Muscle layer of colon (tissue), 2 donors: ENCODE measurements at regions not wholly inside any gene's neighbourhood (a gene's known extent, or its start where the extent isn't known, plus 50 kb on each side); places are given as distances from the start of the nearest gene placed in this dataset.

Source experiments
- H3K27ac ChIP-seq: one replicate; pipeline ENCODE4 v1.7.0; 2013; ENCODE audit warnings: low read depth, mild to moderate bottlenecking, low read length, moderate library complexity
- H3K27me3 ChIP-seq, 2 donors: one replicate each; pipeline ENCODE4 v1.7.0; 2013; ENCODE audit warnings: low read length in 2 of 2, mild to moderate bottlenecking in 2 of 2; ENCODE audit not compliant: insufficient read depth in 2 of 2, control insufficient read depth in 1 of 2
- H3K36me3 ChIP-seq: one replicate; pipeline ENCODE4 v1.7.0; 2013; ENCODE audit warnings: mild to moderate bottlenecking, low read length; ENCODE audit not compliant: insufficient read depth
- H3K4me1 ChIP-seq: one replicate; pipeline ENCODE4 v1.7.0; 2013; ENCODE audit warnings: mild to moderate bottlenecking, low read length; ENCODE audit not compliant: insufficient read depth
- H3K4me3 ChIP-seq, 2 donors: one replicate each; pipeline ENCODE4 v1.7.0; 2013; ENCODE audit warnings: low read length in 2 of 2, low read depth in 1 of 2, mild to moderate bottlenecking in 1 of 2, moderate library complexity in 1 of 2
- H3K9ac ChIP-seq: one replicate; pipeline ENCODE4 v1.7.0; 2013; ENCODE audit warnings: low read length
- H3K9me3 ChIP-seq: one replicate; pipeline ENCODE4 v1.7.0; 2013; ENCODE audit warnings: mild to moderate bottlenecking, low read length
- donor health status: abdominal sarcoma.
- donor health status: Adenocarcinoma of cecum.

GRCh38 chr3:102866845-102867244 lies 432.0 kb downstream of the ZPLD1 start:
- H3K27ac ChIP-seq, result no peak overlapping the region
- H3K27me3 ChIP-seq, result no peaks in the 10 kb centered on the region
- no peak overlapping the region for H3K9ac ChIP-seq
- no peak overlapping the region for H3K4me3 ChIP-seq
- H3K4me1 ChIP-seq, result no peaks in the 10 kb centered on the region
- H3K9me3 ChIP-seq, result no peaks in the 10 kb centered on the region
- no peaks in the 10 kb centered on the region for H3K36me3 ChIP-seq

GRCh38 chr3:102883515-102883914 lies 448.7 kb downstream of the ZPLD1 start:
- no peak overlapping the region for H3K4me3 ChIP-seq
- H3K9ac ChIP-seq, result no peak overlapping the region
- no peaks in the 10 kb centered on the region for H3K36me3 ChIP-seq
- H3K27ac ChIP-seq, result no peak overlapping the region
- peaks cover 4% of the 10 kb centered on the region for H3K4me1 ChIP-seq
- no peaks in the 10 kb centered on the region for H3K27me3 ChIP-seq
- H3K9me3 ChIP-seq, result no peaks in the 10 kb centered on the region

GRCh38 chr3:102885289-102885688 lies 450.5 kb downstream of the ZPLD1 start:
- no peaks in the 10 kb centered on the region for H3K9me3 ChIP-seq
- H3K4me3 ChIP-seq, result no peak overlapping the region
- no peak overlapping the region for H3K9ac ChIP-seq
- H3K27ac ChIP-seq, result no peak overlapping the region
- H3K27me3 ChIP-seq, result no peaks in the 10 kb centered on the region
- H3K4me1 ChIP-seq, result peaks cover 4% of the 10 kb centered on the region
- no peaks in the 10 kb centered on the region for H3K36me3 ChIP-seq

- no peak overlapping the region for H3K9ac ChIP-seq
- H3K27me3 ChIP-seq, result no peaks in the 10 kb centered on the region
- no peak overlapping the region for H3K4me3 ChIP-seq
- H3K4me1 ChIP-seq, result peaks cover 4% of the 10 kb centered on the region
- no peak overlapping the region for H3K27ac ChIP-seq
- H3K36me3 ChIP-seq, result no peaks in the 10 kb centered on the region
- no peaks in the 10 kb centered on the region for H3K9me3 ChIP-seq
Measured at GRCh38 chr3:102887431-102887830, 452.6 kb downstream of the ZPLD1 start.

GRCh38 chr3:102896851-102897621 lies 462.2 kb downstream of the ZPLD1 start:
- Histone ChIP-seq H3K36me3 (no peaks in the 10 kb centered on the region), H3K27ac (no peak overlapping the region), H3K9me3 (no peaks in the 10 kb centered on the region), H3K9ac (no peak overlapping the region), H3K4me3 (no peak overlapping the region), H3K4me1 (no peaks in the 10 kb centered on the region), H3K27me3 (no peaks in the 10 kb centered on the region)

- no peaks in the 10 kb centered on the region for H3K27me3 ChIP-seq
- no peak overlapping the region for H3K9ac ChIP-seq
- H3K4me3 ChIP-seq, result no peak overlapping the region
- no peak overlapping the region for H3K27ac ChIP-seq
- H3K4me1 ChIP-seq, result no peaks in the 10 kb centered on the region
- H3K9me3 ChIP-seq, result no peaks in the 10 kb centered on the region
- no peaks in the 10 kb centered on the region for H3K36me3 ChIP-seq
Measured at GRCh38 chr3:102904629-102905028, 469.8 kb downstream of the ZPLD1 start.

- no peak overlapping the region for H3K9ac ChIP-seq
- no peak overlapping the region for H3K4me3 ChIP-seq
- no peaks in the 10 kb centered on the region for H3K4me1 ChIP-seq
Measured at GRCh38 chr3:102905811-102906210, 471.0 kb downstream of the ZPLD1 start.

GRCh38 chr3:102906818-102907217 lies 472.0 kb downstream of the ZPLD1 start:
- no peak overlapping the region for H3K9ac ChIP-seq
- H3K4me3 ChIP-seq, result no peak overlapping the region
- H3K9me3 ChIP-seq, result no peaks in the 10 kb centered on the region
- H3K4me1 ChIP-seq, result no peaks in the 10 kb centered on the region
- no peaks in the 10 kb centered on the region for H3K27me3 ChIP-seq
- H3K27ac ChIP-seq, result no peak overlapping the region
- no peaks in the 10 kb centered on the region for H3K36me3 ChIP-seq

More at GRCh38 chr3:102905811-102906210, 471.0 kb downstream of the ZPLD1 start:
- Histone ChIP-seq H3K9me3 (no peaks in the 10 kb centered on the region), H3K36me3 (no peaks in the 10 kb centered on the region), H3K27ac (no peak overlapping the region), H3K27me3 (no peaks in the 10 kb centered on the region)

GRCh38 chr3:102909904-102910303 lies 475.1 kb downstream of the ZPLD1 start:
- no peak overlapping the region for H3K9ac ChIP-seq
- H3K4me1 ChIP-seq, result no peaks in the 10 kb centered on the region
- no peaks in the 10 kb centered on the region for H3K9me3 ChIP-seq
- no peak overlapping the region for H3K27ac ChIP-seq
- no peaks in the 10 kb centered on the region for H3K27me3 ChIP-seq
- H3K4me3 ChIP-seq, result no peak overlapping the region
- no peaks in the 10 kb centered on the region for H3K36me3 ChIP-seq

- Histone ChIP-seq H3K27me3 (no peaks in the 10 kb centered on the region), H3K4me1 (no peaks in the 10 kb centered on the region), H3K36me3 (no peaks in the 10 kb centered on the region), H3K4me3 (no peak overlapping the region), H3K9me3 (no peaks in the 10 kb centered on the region), H3K27ac (no peak overlapping the region), H3K9ac (no peak overlapping the region)
Measured at GRCh38 chr3:102916532-102916931, 481.7 kb downstream of the ZPLD1 start.

DNA sequence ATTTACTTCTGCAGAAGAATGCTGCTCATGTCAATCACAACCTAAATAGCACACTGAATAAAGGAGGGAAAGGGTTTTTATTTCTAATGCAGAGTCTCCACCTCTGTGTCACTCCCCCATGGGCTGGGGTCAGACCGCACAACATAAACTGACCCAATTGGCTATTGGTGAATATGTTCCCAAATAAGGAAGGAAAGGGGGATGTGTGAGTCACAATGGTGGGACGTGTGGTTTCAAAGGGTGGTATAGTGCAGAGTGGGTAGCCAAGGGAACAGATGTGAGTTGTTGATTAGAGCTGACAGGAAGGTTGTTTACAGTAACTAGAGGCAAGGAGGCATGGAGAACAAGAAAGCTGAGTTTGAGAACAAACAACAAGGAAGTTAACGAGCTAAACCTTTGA lies 491.8 kb downstream of the ZPLD1 start:
- Histone ChIP-seq H3K4me3 (no peak overlapping the region), H3K9me3 (no peaks in the 10 kb centered on the region), H3K9ac (no peak overlapping the region), H3K4me1 (no peaks in the 10 kb centered on the region), H3K27ac (no peak overlapping the region), H3K36me3 (no peaks in the 10 kb centered on the region), H3K27me3 (no peaks in the 10 kb centered on the region)

GRCh38 chr3:102933377-102933776 lies 498.6 kb downstream of the ZPLD1 start:
- no peak overlapping the region for H3K27ac ChIP-seq
- no peak overlapping the region for H3K9ac ChIP-seq
- no peaks in the 10 kb centered on the region for H3K27me3 ChIP-seq
- H3K4me3 ChIP-seq, result no peak overlapping the region
- H3K9me3 ChIP-seq, result no peaks in the 10 kb centered on the region
- no peaks in the 10 kb centered on the region for H3K36me3 ChIP-seq
- H3K4me1 ChIP-seq, result peaks cover 6% of the 10 kb centered on the region
